ENCODE measurements at regions not wholly inside any gene's neighbourhood (a gene's known extent, or its start where the extent isn't known, plus 50 kb on each side); places are given as distances from the start of the nearest gene placed in this dataset.

DNA sequence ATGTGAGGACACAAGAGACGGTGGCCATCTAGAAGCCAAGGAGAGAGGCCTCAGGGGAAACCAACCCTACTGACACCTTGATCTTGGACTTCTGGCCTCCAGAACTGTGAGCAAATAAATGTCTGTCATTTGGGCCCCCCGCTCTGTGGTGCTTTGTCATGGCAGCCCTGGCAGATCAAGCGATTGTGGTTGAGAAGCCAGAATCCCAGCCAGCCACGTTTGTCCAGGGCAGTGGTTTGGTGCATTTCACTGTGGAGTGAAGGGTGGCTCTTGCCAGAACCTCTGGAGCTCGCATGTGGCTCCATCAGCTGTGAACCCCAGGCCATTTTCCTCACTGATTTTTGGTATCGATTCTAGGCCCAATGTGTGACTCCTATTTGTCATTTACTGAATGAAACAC lies 404.9 kb downstream of the BCL11B start:
- TF ChIP-seq, protein P1, sequence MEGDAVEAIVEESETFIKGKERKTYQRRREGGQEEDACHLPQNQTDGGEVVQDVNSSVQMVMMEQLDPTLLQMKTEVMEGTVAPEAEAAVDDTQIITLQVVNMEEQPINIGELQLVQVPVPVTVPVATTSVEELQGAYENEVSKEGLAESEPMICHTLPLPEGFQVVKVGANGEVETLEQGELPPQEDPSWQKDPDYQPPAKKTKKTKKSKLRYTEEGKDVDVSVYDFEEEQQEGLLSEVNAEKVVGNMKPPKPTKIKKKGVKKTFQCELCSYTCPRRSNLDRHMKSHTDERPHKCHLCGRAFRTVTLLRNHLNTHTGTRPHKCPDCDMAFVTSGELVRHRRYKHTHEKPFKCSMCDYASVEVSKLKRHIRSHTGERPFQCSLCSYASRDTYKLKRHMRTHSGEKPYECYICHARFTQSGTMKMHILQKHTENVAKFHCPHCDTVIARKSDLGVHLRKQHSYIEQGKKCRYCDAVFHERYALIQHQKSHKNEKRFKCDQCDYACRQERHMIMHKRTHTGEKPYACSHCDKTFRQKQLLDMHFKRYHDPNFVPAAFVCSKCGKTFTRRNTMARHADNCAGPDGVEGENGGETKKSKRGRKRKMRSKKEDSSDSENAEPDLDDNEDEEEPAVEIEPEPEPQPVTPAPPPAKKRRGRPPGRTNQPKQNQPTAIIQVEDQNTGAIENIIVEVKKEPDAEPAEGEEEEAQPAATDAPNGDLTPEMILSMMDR (IDR thresholded peaks at IDR 0.05; ENCODE audit: extremely low read depth in 1 of 2, insufficient read depth in 1 of 2, low read depth in 1 of 2, low read length in 2 of 2): no peak
- TF ChIP-seq POLR2A (IDR thresholded peaks at IDR 0.05; ENCODE audit: low read depth, low read length): no peak
